ENCODE measurements at regions not wholly inside any gene's neighbourhood (a gene's known extent, or its start where the extent isn't known, plus 50 kb on each side); places are given as distances from the start of the nearest gene placed in this dataset.

- no peak for DNase-seq
Measured at GRCh38 chr1:221827307-221827642, 85.4 kb upstream of the DUSP10 start.

- DNase-seq, result no peak
Measured at GRCh38 chr1:221824909-221825308, 83.0 kb upstream of the DUSP10 start.

- DNase-seq, result no peak
Measured at GRCh38 chr1:221824025-221824424, 82.1 kb upstream of the DUSP10 start.

- no peak for DNase-seq
Measured at GRCh38 chr1:221823561-221823960, 81.7 kb upstream of the DUSP10 start.

GRCh38 chr1:221823149-221823548, 81.3 kb upstream of the DUSP10 start:
- DNase-seq, result no peak

GRCh38 chr1:221822591-221822990, 80.7 kb upstream of the DUSP10 start:
- no peak for DNase-seq

- no peak for DNase-seq
Measured at GRCh38 chr1:221816899-221817298, 75.0 kb upstream of the DUSP10 start.

- DNase-seq, result no peak
Measured at GRCh38 chr1:221815660-221816059, 73.8 kb upstream of the DUSP10 start.

GRCh38 chr1:221813887-221814286, 72.0 kb upstream of the DUSP10 start:
- no peak for DNase-seq

GRCh38 chr1:221812905-221813597, 71.2 kb upstream of the DUSP10 start:
- DNase-seq, result no peak

- no peak for DNase-seq
Measured at GRCh38 chr1:221812088-221812752, 70.3 kb upstream of the DUSP10 start.

GRCh38 chr1:221810406-221810805, 68.5 kb upstream of the DUSP10 start:
- DNase-seq, result no peak

- no peak for DNase-seq
Measured at GRCh38 chr1:221809091-221810029, 67.5 kb upstream of the DUSP10 start.

- DNase-seq, result peak; percentile 63
Measured at GRCh38 chr1:221806984-221807383, 65.1 kb upstream of the DUSP10 start.

GRCh38 chr1:221806236-221806635, 64.3 kb upstream of the DUSP10 start:
- no peak for DNase-seq

- no peak for DNase-seq
Measured at GRCh38 chr1:221805121-221805520, 63.2 kb upstream of the DUSP10 start.

- DNase-seq, result no peak
Measured at GRCh38 chr1:221804303-221804702, 62.4 kb upstream of the DUSP10 start.

- no peak for DNase-seq
Measured at GRCh38 chr1:221801773-221802516, 60.1 kb upstream of the DUSP10 start.

- DNase-seq, result no peak
Measured at GRCh38 chr1:221801251-221801661, 59.4 kb upstream of the DUSP10 start.

- no peak for DNase-seq
Measured at GRCh38 chr1:221800831-221801230, 58.9 kb upstream of the DUSP10 start.

GRCh38 chr1:221797506-221797905, 55.6 kb upstream of the DUSP10 start:
- DNase-seq, result no peak

GRCh38 chr1:221796700-221797099, 54.8 kb upstream of the DUSP10 start:
- no peak for DNase-seq

GRCh38 chr1:221795380-221795779, 53.5 kb upstream of the DUSP10 start:
- no peak for DNase-seq

All from NCI-H1694 treated with DMSO at 0.1 percent for 48 hours (cell line).